HepG2 (cell line): ENCODE measurements at regions not wholly inside any gene's neighbourhood (a gene's known extent, or its start where the extent isn't known, plus 50 kb on each side); places are given as distances from the start of the nearest gene placed in this dataset.

Experiments used
- ATAC-seq: fragments of 200-7000 bp; cut with Tn5 transposase; 3 replicates; pipeline ENCODE4 v1.9.1; 2020; ENCODE audit warnings: mild to moderate bottlenecking, moderate library complexity
- BruUV-seq: library from RNA; stranded (reverse); fragments of 400-500 nt; replicated peaks from 2 replicates; lab custom pipeline; 2021; lab: Mats Ljungman, UMichigan
- CTCF ChIA-PET: fragments of 300-600 bp; formaldehyde crosslinking; extraction: SDS; loops from one replicate; lab custom pipeline; 2021; ENCODE audit warnings: low total read pairs, inconsistent platforms, low intra/inter-chr PET ratio; lab: Yijun Ruan, JAX
- POLR2A ChIA-PET: fragments of 350-600 bp; sonication (Branson Sonifier 250); formaldehyde crosslinking; loops from one replicate; lab custom pipeline; 2020; ENCODE audit warnings: antibody characterized with exemption, inconsistent platforms; lab: Yijun Ruan, JAX
- DNase-seq: peaks from one replicate; pipeline ENCODE4 v3.0.0-alpha.2; 2015; ENCODE audit warnings: low spot score
- FAIRE-seq: peaks from 3 replicates; lab custom pipeline; 2011; peaks lifted over from hg19 to GRCh38; lab: Jason Lieb, UNC
- H2AFZ ChIP-seq: one replicate; pipeline ENCODE4 v1.6.1; 2011; ENCODE audit warnings: low read length, inconsistent platforms
- H3K27ac ChIP-seq: fragments of 300-600 bp; 3 replicates; pipeline ENCODE4 v1.8.0; 2011; ENCODE audit warnings: mixed run types, mild to moderate bottlenecking, mixed read lengths, low read length, inconsistent platforms; ENCODE audit not compliant: insufficient read depth; ENCODE audit errors: extremely low read length
- H3K27me3 ChIP-seq, 2 experiments: fragments of 200-600 bp in 1 of 2; 2 replicates in 1 of 2; 3 replicates in 1 of 2; pipeline versions ENCODE4 v1.6.0 to v1.8.0; 2011; ENCODE audit warnings: low read length in 2 of 2, mild to moderate bottlenecking in 2 of 2, moderate library complexity in 2 of 2, inconsistent platforms in 1 of 2; ENCODE audit not compliant: insufficient read depth in 2 of 2, control insufficient read depth in 1 of 2
- H3K36me3 ChIP-seq, 2 experiments: fragments of 200-600 bp in 1 of 2; replicated peaks in 1 of 2; 2 replicates in 1 of 2; 3 replicates in 1 of 2; pipeline versions ENCODE4 v1.5.1 to v1.8.0; 2011; ENCODE audit warnings: low read length in 2 of 2, inconsistent platforms in 1 of 2; ENCODE audit not compliant: insufficient read depth in 2 of 2, control insufficient read depth in 1 of 2
- H3K4me1 ChIP-seq: 2 replicates; pipeline ENCODE4 v1.5.1; 2012; ENCODE audit warnings: low read length, inconsistent platforms; ENCODE audit not compliant: insufficient read depth
- H3K4me2 ChIP-seq: 2 replicates; pipeline ENCODE4 v1.6.0; 2011; ENCODE audit warnings: low read depth, low read length, inconsistent platforms
- H3K4me3 ChIP-seq, 3 experiments: fragments of 200-600 bp in 1 of 3; sonication (generic), shearing (Covaris generic) in 1 of 3; replicated peaks in 1 of 3; 2 replicates each; pipeline ENCODE4 v1.5.1; 2011 to 2016; ENCODE audit warnings: low read length in 3 of 3, inconsistent platforms in 2 of 3, low read depth in 2 of 3, mild to moderate bottlenecking in 2 of 3, control low read depth in 1 of 3, mixed read lengths in 1 of 3; ENCODE audit not compliant: insufficient read depth in 1 of 3
- H3K79me2 ChIP-seq: one replicate; pipeline ENCODE4 v1.6.1; 2011; ENCODE audit warnings: low read length, inconsistent platforms; ENCODE audit not compliant: insufficient read depth
- H3K9ac ChIP-seq: 2 replicates; pipeline ENCODE4 v1.6.0; 2011; ENCODE audit warnings: mild to moderate bottlenecking, low read depth, low read length, inconsistent platforms; ENCODE audit not compliant: insufficient read depth
- H3K9me3 ChIP-seq: 2 replicates; pipeline ENCODE4 v1.5.1; 2012; ENCODE audit warnings: mild to moderate bottlenecking, low read length
- H4K20me1 ChIP-seq: 2 replicates; pipeline ENCODE4 v1.6.0; 2011; ENCODE audit warnings: inconsistent platforms, mild to moderate bottlenecking, low read length, moderate library complexity; ENCODE audit not compliant: insufficient read depth
- BCL6 ChIP-seq: IDR thresholded peaks from 2 replicates; pipeline ENCODE4 v1.6.1; 2016; ENCODE audit warnings: missing genetic modification reagents, missing compliant biosample characterization
- CEBPB ChIP-seq: IDR thresholded peaks from 2 replicates; pipeline ENCODE4 v1.6.1; 2011; ENCODE audit warnings: low read depth, low read length, improper control_type of control experiment, borderline replicate concordance
- DNMT3B ChIP-seq: conservative IDR thresholded peaks from 2 replicates; pipeline ENCODE4 v1.6.1; 2016; ENCODE audit warnings: missing biosample characterization, control low read depth
- DR1 ChIP-seq: sonication (generic); formaldehyde crosslinking; IDR thresholded peaks from 2 replicates; pipeline ENCODE4 v1.8.0; 2021; ENCODE audit warnings: mild to moderate bottlenecking, missing genetic modification reagents, inconsistent platforms
- FOXA1 ChIP-seq, 2 experiments: fragments of 450-650 bp in 1 of 2; sonication (generic) in 1 of 2; formaldehyde crosslinking in 1 of 2; IDR thresholded peaks; 2 replicates each; pipeline versions ENCODE4 v1.4.0 to v1.6.1; 2016 to 2020; ENCODE audit warnings: missing genetic modification reagents in 1 of 2
- FOXA3 ChIP-seq: IDR thresholded peaks from 2 replicates; pipeline ENCODE4 v1.6.1; 2016; ENCODE audit warnings: missing genetic modification reagents, missing compliant biosample characterization
- HNRNPK ChIP-seq: fragments of 200-400 bp; formaldehyde crosslinking; IDR thresholded peaks from 2 replicates; pipeline ENCODE4 v1.6.1; 2018; ENCODE audit warnings: low read length, low read depth, moderate library complexity, mild to moderate bottlenecking; ENCODE audit not compliant: poor library complexity, severe bottlenecking
- HNRNPUL1 ChIP-seq: fragments of 200-400 bp; formaldehyde crosslinking; IDR thresholded peaks from 2 replicates; pipeline ENCODE4 v1.6.1; 2017; ENCODE audit warnings: low read depth, mild to moderate bottlenecking, low read length, moderate library complexity
- MATR3 ChIP-seq: sonication (generic); formaldehyde crosslinking; IDR thresholded peaks from 2 replicates; pipeline ENCODE4 v1.4.0; 2020; ENCODE audit warnings: missing genetic modification reagents
- ONECUT2 ChIP-seq: sonication (generic); formaldehyde crosslinking; IDR thresholded peaks from 2 replicates; pipeline ENCODE4 v1.4.0; 2020; ENCODE audit warnings: missing genetic modification reagents
- SKIL ChIP-seq: sonication (generic); formaldehyde crosslinking; IDR thresholded peaks from 2 replicates; pipeline ENCODE4 v1.8.0; 2022; ENCODE audit warnings: missing genetic modification reagents, mild to moderate bottlenecking, moderate library complexity, borderline replicate concordance
- UBTF ChIP-seq: sonication (generic); formaldehyde crosslinking; IDR thresholded peaks from 2 replicates; pipeline ENCODE4 v1.4.0; 2020; ENCODE audit warnings: mild to moderate bottlenecking, missing genetic modification reagents
- ZFP62 ChIP-seq: sonication (generic); formaldehyde crosslinking; IDR thresholded peaks from 2 replicates; pipeline ENCODE4 v1.4.0; 2020; ENCODE audit warnings: missing genetic modification reagents
- ZNF264 ChIP-seq: sonication (generic); formaldehyde crosslinking; IDR thresholded peaks from 2 replicates; pipeline ENCODE4 v1.4.0; 2020; ENCODE audit warnings: missing genetic modification reagents
- ZNF280B ChIP-seq: sonication (generic); formaldehyde crosslinking; IDR thresholded peaks from 2 replicates; pipeline ENCODE4 v1.5.0; 2020; ENCODE audit warnings: missing genetic modification reagents, mild to moderate bottlenecking, borderline replicate concordance
- ZNF329 ChIP-seq: sonication (generic); formaldehyde crosslinking; IDR thresholded peaks from 2 replicates; pipeline ENCODE4 v1.9.0; 2021; ENCODE audit warnings: low read depth, mild to moderate bottlenecking, missing genetic modification reagents
- ZNF430 ChIP-seq: sonication (generic); formaldehyde crosslinking; IDR thresholded peaks from 2 replicates; pipeline ENCODE4 v1.9.0; 2021; ENCODE audit warnings: mild to moderate bottlenecking, missing genetic modification reagents
- ZNF543 ChIP-seq: sonication (generic); formaldehyde crosslinking; IDR thresholded peaks from 2 replicates; pipeline ENCODE4 v1.4.0; 2020; ENCODE audit warnings: mild to moderate bottlenecking, missing genetic modification reagents
- ZNF605 ChIP-seq: sonication (generic); formaldehyde crosslinking; IDR thresholded peaks from 2 replicates; pipeline ENCODE4 v1.8.0; 2022; ENCODE audit warnings: mild to moderate bottlenecking, missing genetic modification reagents
- ZNF782 ChIP-seq: sonication (generic); formaldehyde crosslinking; IDR thresholded peaks from 2 replicates; pipeline ENCODE4 v1.4.0; 2020; ENCODE audit warnings: missing genetic modification reagents, mild to moderate bottlenecking, borderline replicate concordance
- WGBS: methylation state at CpG from one replicate; pipeline ENCODE4 v1.1.6; 2017; ENCODE audit warnings: low lambda C conversion rate; 5-methylcytosine and 5-hydroxymethylcytosine counted together
- in situ Hi-C: cut with HindIII; loops from 2 replicates; pipeline ENCODE4 v1.10.0; 2017; ENCODE audit warnings: low pct_unique_long_range_greater_than_20kb; ENCODE audit not compliant: extremely low pct_ligation_motif_present
- intact Hi-C: fragments of 100-400 bp; cut with micrococcal nuclease; formaldehyde crosslinking; loops from one replicate; pipeline ENCODE4 v1.10.0; 2022; ENCODE audit not compliant: unreplicated experiment

GRCh38 chr11:130787973-130788570, 128.2 kb downstream of the SNX19 start:
- in situ Hi-C loops, result no loop called here
- WGBS, result 0% methylated on average over 1 of the region's 1 CpG
- Histone ChIP-seq H3K4me3 (no peak overlapping the region), H3K36me3 (no peaks in the 10 kb centered on the region), H4K20me1 (no peaks in the 10 kb centered on the region), H3K4me2 (no peak overlapping the region), H3K9me3 (no peaks in the 10 kb centered on the region), H3K9ac (no peak overlapping the region), H3K27ac (no peak overlapping the region), H3K27me3 (no peaks in the 10 kb centered on the region), H2AFZ (no peak overlapping the region), H3K4me1 (no peaks in the 10 kb centered on the region), H3K79me2 (no peaks in the 10 kb centered on the region)
- FAIRE-seq, result no peak
- CTCF ChIA-PET, result no interaction called here
- intact Hi-C loops, result no loop called here
- no TSS peak for BruUV-seq
- POLR2A ChIA-PET, result no interaction called here
- DNase-seq, result no peak
- no peak for ATAC-seq
- TF ChIP-seq CEBPB, result no peak
- no peak for TF ChIP-seq DR1 (CRISPR knock-in tag)
- no peak for TF ChIP-seq ZNF605 (CRISPR knock-in tag)
- TF ChIP-seq FOXA1 (IDR thresholded peaks at IDR 0.05), result no peak
- no peak for TF ChIP-seq FOXA1 (CRISPR knock-in tag; IDR thresholded peaks at IDR 0.05)
- no peak for TF ChIP-seq UBTF (CRISPR knock-in tag)
- no peak for TF ChIP-seq ZNF329
- TF ChIP-seq ONECUT2 (CRISPR knock-in tag), result no peak
- TF ChIP-seq ZFP62 (CRISPR knock-in tag), result no peak
- TF ChIP-seq ZNF543 (CRISPR knock-in tag), result no peak
- TF ChIP-seq HNRNPUL1, result no peak
- TF ChIP-seq MATR3 (CRISPR knock-in tag), result no peak
- TF ChIP-seq DNMT3B, result no peak
- TF ChIP-seq ZNF264 (CRISPR knock-in tag), result no peak
- no peak for TF ChIP-seq SKIL (CRISPR knock-in tag)
- no peak for TF ChIP-seq ZNF280B (CRISPR knock-in tag)
- TF ChIP-seq ZNF430 (CRISPR knock-in tag), result no peak
- no peak for TF ChIP-seq HNRNPK
- no peak for TF ChIP-seq FOXA3 (CRISPR knock-in tag)
- TF ChIP-seq ZNF782 (CRISPR knock-in tag), result no peak
- TF ChIP-seq BCL6, result no peak
